ENCODE measurements at regions not wholly inside any gene's neighbourhood (a gene's known extent, or its start where the extent isn't known, plus 50 kb on each side); places are given as distances from the start of the nearest gene placed in this dataset.

DNA sequence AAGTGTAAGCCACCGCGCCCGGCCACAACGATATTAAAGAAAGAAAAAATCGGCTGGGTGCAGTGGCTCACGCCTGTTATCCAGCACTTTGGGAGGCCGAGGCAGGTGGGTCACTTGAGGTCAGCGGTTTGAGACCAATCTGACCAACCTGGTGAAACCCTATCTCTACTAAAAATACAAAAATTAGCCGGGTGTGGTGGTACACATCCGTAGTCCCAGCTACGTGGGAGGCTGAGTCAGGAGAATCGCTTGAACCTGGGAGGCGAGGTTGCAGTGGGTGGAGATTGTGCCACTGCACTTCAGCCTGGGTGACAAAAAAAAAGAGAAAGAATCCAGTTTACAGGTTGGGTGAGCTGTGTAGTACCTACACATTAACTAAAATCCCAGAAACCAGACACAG, 99.9 kb upstream of the CACNA1A start:
- Histone ChIP-seq H3K27ac (ENCODE audit: low read length) (no peak overlapping the region), H4K20me1 (ENCODE audit: insufficient read depth) (no peaks in the 10 kb centered on the region), H3K9me2 (ENCODE audit: insufficient read depth, low read length) (no peaks in the 10 kb centered on the region), H3K36me3 (ENCODE audit: insufficient read depth, low read length) (no peaks in the 10 kb centered on the region), H3K9ac (ENCODE audit: low read length) (no peak overlapping the region), H3K9me3 (ENCODE audit: low read length) (no peaks in the 10 kb centered on the region), H3K4me3 (ENCODE audit: low read length) (no peak overlapping the region), H2AFZ (ENCODE audit: low read depth, low read length) (no peak overlapping the region), H3K4me2 (ENCODE audit: low read length) (no peak overlapping the region), H3K79me2 (replicated peaks; ENCODE audit: insufficient read depth, low read length) (no peaks in the 10 kb centered on the region), H3K27me3 (ENCODE audit: insufficient read depth, low read depth, low read length) (no peaks in the 10 kb centered on the region), H3F3A (ENCODE audit: insufficient read depth, low read length, poor library complexity, severe bottlenecking) (no peaks in the 10 kb centered on the region)
- no peak for TF ChIP-seq RAD21 (conservative IDR thresholded peaks at IDR 0.05)
- TF ChIP-seq SMC3 (conservative IDR thresholded peaks at IDR 0.05; ENCODE audit: poor library complexity): no peak
- TF ChIP-seq MXI1 (conservative IDR thresholded peaks at IDR 0.05; ENCODE audit: poor library complexity, severe bottlenecking): no peak
- TF ChIP-seq, protein P1, sequence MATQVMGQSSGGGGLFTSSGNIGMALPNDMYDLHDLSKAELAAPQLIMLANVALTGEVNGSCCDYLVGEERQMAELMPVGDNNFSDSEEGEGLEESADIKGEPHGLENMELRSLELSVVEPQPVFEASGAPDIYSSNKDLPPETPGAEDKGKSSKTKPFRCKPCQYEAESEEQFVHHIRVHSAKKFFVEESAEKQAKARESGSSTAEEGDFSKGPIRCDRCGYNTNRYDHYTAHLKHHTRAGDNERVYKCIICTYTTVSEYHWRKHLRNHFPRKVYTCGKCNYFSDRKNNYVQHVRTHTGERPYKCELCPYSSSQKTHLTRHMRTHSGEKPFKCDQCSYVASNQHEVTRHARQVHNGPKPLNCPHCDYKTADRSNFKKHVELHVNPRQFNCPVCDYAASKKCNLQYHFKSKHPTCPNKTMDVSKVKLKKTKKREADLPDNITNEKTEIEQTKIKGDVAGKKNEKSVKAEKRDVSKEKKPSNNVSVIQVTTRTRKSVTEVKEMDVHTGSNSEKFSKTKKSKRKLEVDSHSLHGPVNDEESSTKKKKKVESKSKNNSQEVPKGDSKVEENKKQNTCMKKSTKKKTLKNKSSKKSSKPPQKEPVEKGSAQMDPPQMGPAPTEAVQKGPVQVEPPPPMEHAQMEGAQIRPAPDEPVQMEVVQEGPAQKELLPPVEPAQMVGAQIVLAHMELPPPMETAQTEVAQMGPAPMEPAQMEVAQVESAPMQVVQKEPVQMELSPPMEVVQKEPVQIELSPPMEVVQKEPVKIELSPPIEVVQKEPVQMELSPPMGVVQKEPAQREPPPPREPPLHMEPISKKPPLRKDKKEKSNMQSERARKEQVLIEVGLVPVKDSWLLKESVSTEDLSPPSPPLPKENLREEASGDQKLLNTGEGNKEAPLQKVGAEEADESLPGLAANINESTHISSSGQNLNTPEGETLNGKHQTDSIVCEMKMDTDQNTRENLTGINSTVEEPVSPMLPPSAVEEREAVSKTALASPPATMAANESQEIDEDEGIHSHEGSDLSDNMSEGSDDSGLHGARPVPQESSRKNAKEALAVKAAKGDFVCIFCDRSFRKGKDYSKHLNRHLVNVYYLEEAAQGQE (IDR thresholded peaks at IDR 0.05; ENCODE audit: borderline replicate concordance): no peak
- no peak for TF ChIP-seq POLR2AphosphoS5 (IDR thresholded peaks at IDR 0.05)
- no peak for TF ChIP-seq CTCF (IDR thresholded peaks at IDR 0.05; ENCODE audit: poor library complexity, severe bottlenecking)
- no peak for TF ChIP-seq EZH2 (IDR thresholded peaks at IDR 0.05; ENCODE audit: borderline replicate concordance, insufficient read depth, low read length, poor library complexity, severe bottlenecking)
- TF ChIP-seq EP300 (conservative IDR thresholded peaks at IDR 0.05; ENCODE audit: poor library complexity, severe bottlenecking): no peak
- no peak for TF ChIP-seq TAF1 (IDR thresholded peaks at IDR 0.05; ENCODE audit: low read depth)

DNA sequence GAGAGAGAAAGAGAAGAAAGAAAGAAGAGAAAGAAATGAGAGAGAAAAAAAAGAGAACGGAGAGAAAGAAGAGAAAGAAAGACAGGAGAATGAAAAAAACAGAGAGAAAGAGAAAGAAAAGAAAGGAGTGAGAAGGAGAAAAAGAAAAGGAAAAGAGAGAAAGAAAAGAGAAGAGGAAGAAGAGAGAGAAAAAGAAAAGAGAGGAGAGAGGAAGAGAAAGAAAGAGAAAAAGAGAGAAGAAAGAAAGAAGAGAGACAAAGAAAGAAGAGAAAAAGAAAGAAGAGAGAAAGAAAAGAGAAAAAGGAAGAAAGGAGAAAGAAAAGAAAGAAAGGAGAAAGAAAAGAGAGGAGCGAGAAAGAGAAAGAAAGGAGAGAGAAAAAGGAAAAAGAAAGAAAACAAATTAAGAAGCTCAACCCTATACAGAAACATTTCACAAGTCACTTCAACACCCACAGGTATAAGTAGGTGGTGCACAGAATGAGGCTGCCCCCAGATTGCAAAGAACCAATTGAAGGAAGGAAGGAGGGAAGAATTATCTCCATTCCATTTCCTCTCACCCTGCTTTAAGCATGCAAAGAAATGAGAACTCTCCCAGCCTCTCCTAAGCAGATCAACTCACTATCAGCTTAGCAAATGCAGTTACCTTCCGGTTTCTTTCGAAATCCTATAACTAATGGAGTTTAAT, 98.8 kb upstream of the CACNA1A start:
- no peak for TF ChIP-seq POLR2AphosphoS5 (IDR thresholded peaks at IDR 0.05)
- TF ChIP-seq CTCF (IDR thresholded peaks at IDR 0.05; ENCODE audit: poor library complexity, severe bottlenecking): no peak
- TF ChIP-seq, protein P1 (IDR thresholded peaks at IDR 0.05; ENCODE audit: borderline replicate concordance): no peak
- no peak for TF ChIP-seq SMC3 (conservative IDR thresholded peaks at IDR 0.05; ENCODE audit: poor library complexity)
- no peak for TF ChIP-seq EP300 (conservative IDR thresholded peaks at IDR 0.05; ENCODE audit: poor library complexity, severe bottlenecking)
- no peak for TF ChIP-seq EZH2 (IDR thresholded peaks at IDR 0.05; ENCODE audit: borderline replicate concordance, insufficient read depth, low read length, poor library complexity, severe bottlenecking)
- no peak for TF ChIP-seq RAD21 (conservative IDR thresholded peaks at IDR 0.05)
- no peak for TF ChIP-seq MXI1 (conservative IDR thresholded peaks at IDR 0.05; ENCODE audit: poor library complexity, severe bottlenecking)
- TF ChIP-seq TAF1 (IDR thresholded peaks at IDR 0.05; ENCODE audit: low read depth): no peak
- H3K27ac ChIP-seq (ENCODE audit: low read length): no peak overlapping the region

More for the DNA sequence above, 98.8 kb upstream of the CACNA1A start:
- H3K79me2 ChIP-seq (replicated peaks; ENCODE audit: insufficient read depth, low read length): no peaks in the 10 kb centered on the region
- H3K4me3 ChIP-seq (ENCODE audit: low read length): no peak overlapping the region
- no peaks in the 10 kb centered on the region for H3K9me2 ChIP-seq (ENCODE audit: insufficient read depth, low read length)
- no peaks in the 10 kb centered on the region for H3F3A ChIP-seq (ENCODE audit: insufficient read depth, low read length, poor library complexity, severe bottlenecking)
- no peaks in the 10 kb centered on the region for H3K9me3 ChIP-seq (ENCODE audit: low read length)
- no peak overlapping the region for H3K9ac ChIP-seq (ENCODE audit: low read length)
- H4K20me1 ChIP-seq (ENCODE audit: insufficient read depth): no peaks in the 10 kb centered on the region
- H2AFZ ChIP-seq (ENCODE audit: low read depth, low read length): no peak overlapping the region
- H3K36me3 ChIP-seq (ENCODE audit: insufficient read depth, low read length): no peaks in the 10 kb centered on the region
- H3K4me2 ChIP-seq (ENCODE audit: low read length): no peak overlapping the region
- H3K27me3 ChIP-seq (ENCODE audit: insufficient read depth, low read depth, low read length): no peaks in the 10 kb centered on the region

Data from neural cell (in vitro differentiated cells).